HepG2 (cell line): ENCODE measurements at regions not wholly inside any gene's neighbourhood (a gene's known extent, or its start where the extent isn't known, plus 50 kb on each side); places are given as distances from the start of the nearest gene placed in this dataset.

ENCODE experiments used
- CERS6 ChIP-seq: sonication (generic); formaldehyde crosslinking; IDR thresholded peaks from 2 replicates; pipeline ENCODE4 v1.5.0; 2020; ENCODE audit warnings: missing genetic modification reagents
- NFYC ChIP-seq: IDR thresholded peaks from 2 replicates; pipeline ENCODE4 v1.6.1; 2016; ENCODE audit warnings: missing genetic modification reagents, missing compliant biosample characterization
- SALL1 ChIP-seq: sonication (generic); formaldehyde crosslinking; IDR thresholded peaks from 2 replicates; pipeline ENCODE4 v1.8.0; 2022; ENCODE audit warnings: mild to moderate bottlenecking, missing genetic modification reagents
- TFAP4 ChIP-seq: sonication (generic); IDR thresholded peaks from 2 replicates; pipeline ENCODE4 v1.6.1; 2016; ENCODE audit warnings: low read depth, borderline replicate concordance
- ZNF33B ChIP-seq: sonication (generic); formaldehyde crosslinking; IDR thresholded peaks from 2 replicates; pipeline ENCODE4 v1.5.1; 2020; ENCODE audit warnings: mild to moderate bottlenecking, missing genetic modification reagents
- TF ChIP-seq, protein P1 (sequence below): sonication (generic); formaldehyde crosslinking; IDR thresholded peaks from 2 replicates; pipeline ENCODE4 v1.4.0; 2020; ENCODE audit warnings: missing genetic modification reagents, borderline replicate concordance
- TF ChIP-seq, protein P2 (sequence below): sonication (generic); formaldehyde crosslinking; IDR thresholded peaks from 2 replicates; pipeline ENCODE4 v1.9.0; 2022; ENCODE audit warnings: missing genetic modification reagents, mild to moderate bottlenecking, borderline replicate concordance

- TF ChIP-seq TFAP4 (no peak), CERS6 (CRISPR knock-in tag) (no peak), SALL1 (no peak), NFYC (CRISPR knock-in tag) (no peak), ZNF33B (CRISPR knock-in tag) (no peak)
- TF ChIP-seq, protein P1, sequence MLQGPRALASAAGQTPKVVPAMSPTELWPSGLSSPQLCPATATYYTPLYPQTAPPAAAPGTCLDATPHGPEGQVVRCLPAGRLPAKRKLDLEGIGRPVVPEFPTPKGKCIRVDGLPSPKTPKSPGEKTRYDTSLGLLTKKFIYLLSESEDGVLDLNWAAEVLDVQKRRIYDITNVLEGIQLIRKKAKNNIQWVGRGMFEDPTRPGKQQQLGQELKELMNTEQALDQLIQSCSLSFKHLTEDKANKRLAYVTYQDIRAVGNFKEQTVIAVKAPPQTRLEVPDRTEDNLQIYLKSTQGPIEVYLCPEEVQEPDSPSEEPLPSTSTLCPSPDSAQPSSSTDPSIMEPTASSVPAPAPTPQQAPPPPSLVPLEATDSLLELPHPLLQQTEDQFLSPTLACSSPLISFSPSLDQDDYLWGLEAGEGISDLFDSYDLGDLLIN (CRISPR knock-in tag): no peak
- TF ChIP-seq, protein P2, sequence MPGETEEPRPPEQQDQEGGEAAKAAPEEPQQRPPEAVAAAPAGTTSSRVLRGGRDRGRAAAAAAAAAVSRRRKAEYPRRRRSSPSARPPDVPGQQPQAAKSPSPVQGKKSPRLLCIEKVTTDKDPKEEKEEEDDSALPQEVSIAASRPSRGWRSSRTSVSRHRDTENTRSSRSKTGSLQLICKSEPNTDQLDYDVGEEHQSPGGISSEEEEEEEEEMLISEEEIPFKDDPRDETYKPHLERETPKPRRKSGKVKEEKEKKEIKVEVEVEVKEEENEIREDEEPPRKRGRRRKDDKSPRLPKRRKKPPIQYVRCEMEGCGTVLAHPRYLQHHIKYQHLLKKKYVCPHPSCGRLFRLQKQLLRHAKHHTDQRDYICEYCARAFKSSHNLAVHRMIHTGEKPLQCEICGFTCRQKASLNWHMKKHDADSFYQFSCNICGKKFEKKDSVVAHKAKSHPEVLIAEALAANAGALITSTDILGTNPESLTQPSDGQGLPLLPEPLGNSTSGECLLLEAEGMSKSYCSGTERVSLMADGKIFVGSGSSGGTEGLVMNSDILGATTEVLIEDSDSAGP: no peak
Observed at GRCh38 chr13:40193286-40194223, 472.9 kb downstream of the FOXO1 start (continued).
